GM12878 (cell line): ENCODE measurements at regions not wholly inside any gene's neighbourhood (a gene's known extent, or its start where the extent isn't known, plus 50 kb on each side); places are given as distances from the start of the nearest gene placed in this dataset.

Experiments used
- CEBPB ChIP-seq, 2 experiments: fragments of 150-350 bp in 1 of 2; IDR thresholded peaks; 2 replicates each; pipeline ENCODE4 v1.6.1; 2012 to 2014; ENCODE audit warnings: low read depth in 2 of 2, low read length in 2 of 2, borderline replicate concordance in 1 of 2, inconsistent platforms in 1 of 2
- CREB1 ChIP-seq: IDR thresholded peaks from 2 replicates; pipeline ENCODE4 v1.6.1; 2012; ENCODE audit warnings: low read depth, mild to moderate bottlenecking, inconsistent platforms
- CTCF ChIP-seq, 3 experiments: IDR thresholded peaks in 2 of 3; conservative IDR thresholded peaks in 1 of 3; 2 replicates each; pipeline ENCODE4 v1.5.1; 2011; ENCODE audit warnings: low read depth in 3 of 3, low read length in 3 of 3, mild to moderate bottlenecking in 3 of 3, control low read depth in 2 of 3, moderate library complexity in 2 of 3, inconsistent platforms in 1 of 3, mixed read lengths in 1 of 3; ENCODE audit not compliant: control insufficient read depth in 2 of 3, insufficient read depth in 1 of 3; ENCODE audit errors: extremely low read depth in 1 of 3
- FOS ChIP-seq: IDR thresholded peaks from 3 replicates; pipeline ENCODE4 v1.6.1; 2011; ENCODE audit warnings: borderline replicate concordance; ENCODE audit not compliant: insufficient read length; ENCODE audit errors: extremely low read depth
- POLR2A ChIP-seq: IDR thresholded peaks from 2 replicates; pipeline ENCODE4 v1.6.1; 2011; ENCODE audit warnings: low read depth, mild to moderate bottlenecking, low read length
- REST ChIP-seq: IDR thresholded peaks from 2 replicates; pipeline ENCODE4 v1.6.1; 2012; ENCODE audit warnings: mild to moderate bottlenecking, low read depth, low read length
- SMC3 ChIP-seq: IDR thresholded peaks from 2 replicates; pipeline ENCODE4 v1.6.1; 2011; ENCODE audit warnings: low read length, improper control_type of control experiment, borderline replicate concordance
- TAF1 ChIP-seq: IDR thresholded peaks from 2 replicates; pipeline ENCODE4 v1.6.1; 2011; ENCODE audit warnings: mild to moderate bottlenecking, low read depth, low read length, borderline replicate concordance

GRCh38 chr9:119829748-119830147 lies 460.5 kb upstream of the BRINP1 start:
- no peak for TF ChIP-seq CREB1
- TF ChIP-seq CTCF (IDR thresholded peaks at IDR 0.05 in 2 of 3, conservative IDR thresholded peaks at IDR 0.05 in 1 of 3; ENCODE audit: control insufficient read depth in 2 of 3, extremely low read depth in 1 of 3, insufficient read depth in 1 of 3, low read depth in 3 of 3, low read length in 3 of 3), result no peak
- no peak for TF ChIP-seq REST
- no peak for TF ChIP-seq CEBPB (IDR thresholded peaks at IDR 0.05; ENCODE audit: borderline replicate concordance in 1 of 2, low read depth in 2 of 2, low read length in 2 of 2)
- no peak for TF ChIP-seq FOS
- no peak for TF ChIP-seq POLR2A
- TF ChIP-seq TAF1, result no peak
- no peak for TF ChIP-seq SMC3
